Dedifferentiated amniotic fluid mesenchymal stem cell (primary cell): ENCODE measurements at regions not wholly inside any gene's neighbourhood (a gene's known extent, or its start where the extent isn't known, plus 50 kb on each side); places are given as distances from the start of the nearest gene placed in this dataset.

Experiments
- DNase-seq: peaks from one replicate; pipeline ENCODE4 v3.0.0-alpha.2; 2016; ENCODE audit errors: extremely low spot score

DNA sequence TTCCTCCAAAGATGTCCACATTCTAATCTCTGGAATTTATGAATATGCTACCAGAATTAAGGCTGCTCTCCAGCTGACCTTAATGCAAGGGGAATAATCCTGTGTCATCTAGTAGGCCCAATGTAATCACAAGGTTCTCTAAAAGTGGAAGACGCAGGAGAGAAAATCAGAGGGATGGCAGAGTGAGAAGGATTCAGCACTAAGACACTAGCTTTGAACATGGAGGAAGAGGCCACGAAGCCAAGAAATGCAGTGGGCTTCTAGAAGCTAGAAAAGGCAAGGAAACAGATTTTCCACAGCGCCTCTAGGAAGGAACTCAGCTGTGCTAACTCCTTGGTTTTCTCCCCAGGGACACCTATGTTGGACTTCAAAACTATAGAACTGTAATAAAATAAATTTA lies 240.7 kb upstream of the TRAM1L1 start:
- no peak for DNase-seq

- DNase-seq, result no peak
These were observed 242.1 kb upstream of the TRAM1L1 start for GRCh38 chr4:117327491-117327890.

DNA sequence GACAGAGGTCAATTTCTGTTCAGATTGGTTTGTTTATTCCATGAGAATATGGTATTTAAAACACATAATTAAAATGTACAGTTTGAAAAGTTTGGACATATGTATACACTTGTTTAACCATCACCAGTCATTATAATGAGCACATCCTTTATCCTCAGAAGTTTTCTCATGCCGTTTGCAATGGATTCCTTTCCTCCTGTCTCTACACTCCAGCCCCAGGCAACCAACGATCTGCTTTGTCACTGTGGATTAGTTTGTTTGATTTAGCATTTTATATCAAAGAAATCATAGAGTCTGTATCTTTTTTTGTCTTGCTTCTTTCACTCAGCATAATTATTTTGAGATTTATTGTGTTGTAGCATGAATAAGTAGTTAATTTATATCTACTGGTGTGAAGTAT lies 243.0 kb upstream of the TRAM1L1 start:
- no peak for DNase-seq

DNA sequence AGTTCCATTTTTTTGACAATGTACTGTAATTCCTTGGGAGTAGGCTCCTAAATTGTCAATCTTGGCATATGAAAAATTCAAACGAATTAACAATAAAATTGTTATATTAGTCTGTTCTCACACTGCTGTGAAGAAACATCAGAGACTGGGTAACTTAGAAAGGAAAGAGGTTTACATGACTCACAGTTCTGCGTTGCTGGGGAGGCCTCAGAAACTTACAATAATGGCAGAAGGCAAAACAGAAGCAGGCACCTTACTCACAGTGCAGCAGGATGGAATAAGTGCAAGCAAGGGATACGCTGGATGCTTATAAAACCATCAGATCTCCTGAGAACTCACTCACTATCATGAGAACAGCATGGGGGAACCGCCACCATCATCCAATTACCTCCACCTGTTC lies 246.4 kb upstream of the TRAM1L1 start:
- DNase-seq, result no peak

DNA sequence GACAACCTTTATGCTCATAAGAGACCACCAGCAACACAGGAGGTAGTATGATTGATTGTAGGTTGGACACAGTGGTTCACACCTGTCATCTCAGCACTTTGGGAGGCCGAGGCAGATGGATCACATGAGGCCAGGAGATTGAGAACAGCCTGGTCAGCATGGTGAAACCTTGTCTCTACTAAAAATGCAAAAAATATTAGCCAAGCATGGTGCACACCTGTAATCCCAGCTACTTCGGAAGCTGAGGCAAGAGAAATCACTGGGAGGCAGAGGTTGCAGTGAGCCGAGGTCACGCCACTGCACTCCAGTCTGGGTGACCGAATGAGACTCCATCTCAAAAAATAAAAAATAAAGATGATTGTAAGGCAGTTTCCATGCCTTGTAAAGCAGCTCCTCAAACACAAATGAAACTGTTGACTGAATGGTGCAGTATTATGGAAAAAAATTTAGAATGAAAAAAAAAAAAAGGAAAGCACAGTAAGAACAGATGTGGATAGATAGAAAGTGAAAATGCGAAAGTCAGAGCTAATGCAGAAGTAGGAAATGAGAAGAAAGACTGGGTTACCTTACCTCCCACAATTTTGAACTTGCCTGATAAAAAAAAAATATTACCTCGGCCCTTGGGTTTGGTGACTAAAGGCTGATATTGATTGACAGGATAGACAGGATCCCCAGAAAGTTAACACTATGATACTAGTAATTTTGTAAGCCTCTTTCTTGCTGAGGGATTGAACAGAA lies 249.2 kb upstream of the TRAM1L1 start:
- no peak for DNase-seq

GRCh38 chr4:117357437-117357836 lies 272.1 kb upstream of the TRAM1L1 start:
- no peak for DNase-seq

DNA sequence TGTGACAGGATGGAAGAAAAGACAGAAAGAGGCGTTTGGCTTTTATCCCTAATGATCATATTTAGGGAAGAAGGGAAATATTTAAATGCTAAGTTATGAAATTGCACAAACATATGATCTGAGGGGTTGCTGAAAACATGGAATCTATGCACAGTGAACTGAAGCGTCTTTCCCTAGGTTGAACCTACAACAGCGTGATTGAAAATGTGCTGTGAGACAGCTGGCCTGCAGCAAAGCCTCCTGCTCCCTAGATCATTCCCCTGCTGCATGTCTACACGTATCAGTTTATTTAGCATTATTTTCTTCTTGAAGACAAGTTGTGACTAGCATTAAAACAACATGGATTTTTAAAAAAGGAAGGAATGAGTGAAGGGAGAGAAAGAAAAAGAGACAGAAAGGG lies 272.5 kb upstream of the TRAM1L1 start:
- DNase-seq, result no peak

- DNase-seq, result no peak
These were observed 285.7 kb upstream of the TRAM1L1 start for GRCh38 chr4:117370944-117371668.

DNA sequence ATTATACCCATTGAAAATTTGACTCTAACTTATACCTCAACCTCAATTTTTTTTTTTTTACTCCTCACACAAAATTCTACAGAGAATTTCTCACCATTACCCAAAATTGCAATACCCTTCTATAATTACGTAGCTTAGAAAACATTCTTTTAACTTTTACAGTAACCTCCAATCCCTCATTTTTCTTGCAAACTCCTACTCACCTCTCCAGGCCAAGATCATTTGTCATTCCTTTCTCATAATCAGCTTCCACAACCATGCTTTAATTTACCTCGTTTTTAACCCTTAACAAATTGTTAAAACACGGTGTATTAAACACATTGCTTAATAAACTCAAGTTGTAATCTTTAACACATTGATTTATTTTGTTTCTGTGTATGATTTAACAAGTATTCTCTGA lies 289.7 kb upstream of the TRAM1L1 start:
- DNase-seq, result no peak

DNA sequence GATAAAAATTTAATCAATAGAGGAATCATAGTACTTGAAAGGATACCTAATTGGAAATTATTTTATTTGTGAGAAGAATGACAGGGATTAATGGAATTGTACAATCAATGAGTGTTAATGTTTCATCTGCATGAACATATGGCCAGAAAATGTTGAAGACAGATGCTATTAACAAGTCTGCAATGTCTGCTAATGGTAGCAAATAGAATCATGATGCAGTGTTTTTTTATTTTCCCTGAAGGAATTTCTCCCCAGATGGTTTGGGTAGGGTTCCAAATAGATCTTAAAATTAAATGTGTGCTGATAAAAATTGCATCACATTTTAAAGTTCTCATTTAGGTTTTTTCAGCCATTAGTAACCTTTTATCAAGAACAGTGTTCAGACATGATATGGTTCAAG lies 291.3 kb upstream of the TRAM1L1 start:
- DNase-seq, result no peak

DNA sequence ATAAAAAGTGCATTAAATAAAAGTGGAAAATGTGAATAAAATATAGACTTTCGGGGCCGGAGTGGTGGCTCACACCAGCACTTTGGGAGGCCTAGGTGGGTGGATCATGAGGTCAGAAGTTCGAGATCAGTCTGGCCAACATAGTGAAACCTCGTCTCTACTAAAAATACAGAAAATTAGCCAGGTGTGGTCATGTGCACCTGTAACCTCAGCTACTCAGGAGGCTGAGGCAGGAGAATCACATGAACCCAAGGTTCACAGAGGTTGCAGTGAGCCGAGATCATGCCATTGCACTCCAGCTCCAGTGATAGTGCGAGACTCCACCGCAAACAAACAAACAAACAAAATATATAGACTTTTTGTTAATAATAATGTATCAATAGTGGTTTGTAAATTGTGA lies 293.6 kb upstream of the TRAM1L1 start:
- no peak for DNase-seq

- no peak for DNase-seq
These were observed 298.1 kb upstream of the TRAM1L1 start for GRCh38 chr4:117383468-117383867.

GRCh38 chr4:117385526-117385925 lies 300.1 kb upstream of the TRAM1L1 start:
- no peak for DNase-seq

- DNase-seq, result no peak
These were observed 301.7 kb upstream of the TRAM1L1 start for GRCh38 chr4:117387072-117387471.

DNA sequence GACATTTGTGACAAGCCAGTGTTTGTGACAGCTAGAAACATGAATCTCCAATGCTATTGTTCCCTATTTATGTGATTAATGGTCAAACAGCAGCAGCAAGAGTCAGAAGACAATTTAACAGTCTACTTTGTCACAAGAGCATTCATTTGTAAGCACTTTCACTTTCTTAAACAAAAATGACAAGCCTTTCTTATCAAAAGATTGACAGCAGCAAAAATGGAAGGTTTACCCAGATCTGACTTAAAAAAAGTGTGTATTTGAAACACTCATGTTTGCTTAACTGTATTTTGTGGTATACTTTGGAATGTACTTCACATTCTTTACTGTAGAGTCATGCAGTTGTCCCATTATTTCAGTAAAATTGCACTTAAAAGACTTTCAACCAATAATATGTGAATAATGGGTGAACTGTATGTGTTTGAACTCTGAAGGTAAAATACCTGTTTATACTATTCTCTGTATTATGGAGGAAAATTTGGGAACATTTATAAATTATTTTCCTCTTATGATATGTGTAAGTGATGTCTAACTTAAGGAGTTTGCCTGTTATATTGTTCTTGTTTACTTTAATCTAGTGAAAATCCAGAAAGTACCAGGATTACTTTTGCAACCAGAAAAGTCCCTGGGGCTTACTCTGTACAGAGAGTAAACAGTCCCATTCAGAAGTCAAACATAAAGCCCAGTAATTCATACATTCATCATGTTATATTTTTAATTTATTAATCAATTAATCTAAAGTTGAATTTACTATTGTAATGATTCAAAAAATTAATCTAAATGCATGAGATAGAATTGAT lies 314.9 kb upstream of the TRAM1L1 start:
- peak; percentile 79 for DNase-seq

GRCh38 chr4:117412661-117413060 lies 327.3 kb upstream of the TRAM1L1 start:
- DNase-seq, result no peak

GRCh38 chr4:117417856-117418255 lies 332.5 kb upstream of the TRAM1L1 start:
- DNase-seq, result no peak

DNA sequence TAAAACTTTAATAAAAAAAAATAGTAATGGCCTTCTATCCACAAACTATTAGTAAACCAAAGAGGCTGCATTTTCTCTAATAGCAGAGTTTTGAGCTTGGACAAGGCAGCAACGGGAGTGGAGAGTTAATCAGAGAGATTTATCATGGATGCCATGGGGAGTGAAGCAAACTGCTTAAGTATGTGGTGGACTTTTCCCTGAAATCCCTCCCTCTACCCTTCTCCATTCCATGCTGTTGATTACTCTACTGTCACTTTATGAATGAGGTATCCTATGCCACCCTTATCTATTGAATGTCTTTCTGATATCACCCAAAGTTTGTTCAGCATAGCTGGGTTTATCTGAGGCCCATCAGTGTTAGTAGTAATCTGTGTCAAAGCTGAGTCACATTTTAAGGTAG lies 335.6 kb upstream of the TRAM1L1 start:
- DNase-seq, result no peak

DNA sequence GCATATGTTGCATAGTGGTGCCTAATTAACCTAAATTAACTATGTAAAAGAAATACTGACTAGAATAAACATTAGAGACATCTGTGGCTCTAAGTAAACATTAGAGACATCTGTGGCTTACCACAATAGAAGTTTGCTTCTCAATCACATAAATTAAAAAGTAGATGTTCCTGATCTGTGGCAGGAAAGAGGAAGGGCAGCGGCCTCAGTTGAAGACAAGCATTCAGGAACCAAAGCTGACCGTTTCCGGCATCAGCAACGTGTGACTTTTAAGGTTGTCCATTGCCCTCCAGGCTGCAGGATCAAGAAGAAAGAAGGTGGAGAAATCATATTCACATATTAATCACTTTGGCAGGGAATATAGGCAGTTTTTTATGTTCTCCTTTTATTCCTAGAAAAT lies 336.3 kb upstream of the TRAM1L1 start:
- DNase-seq, result no peak

- no peak for DNase-seq
These were observed 336.9 kb upstream of the TRAM1L1 start for GRCh38 chr4:117422297-117422696.

GRCh38 chr4:117425636-117426035 lies 340.3 kb upstream of the TRAM1L1 start:
- DNase-seq, result no peak

DNA sequence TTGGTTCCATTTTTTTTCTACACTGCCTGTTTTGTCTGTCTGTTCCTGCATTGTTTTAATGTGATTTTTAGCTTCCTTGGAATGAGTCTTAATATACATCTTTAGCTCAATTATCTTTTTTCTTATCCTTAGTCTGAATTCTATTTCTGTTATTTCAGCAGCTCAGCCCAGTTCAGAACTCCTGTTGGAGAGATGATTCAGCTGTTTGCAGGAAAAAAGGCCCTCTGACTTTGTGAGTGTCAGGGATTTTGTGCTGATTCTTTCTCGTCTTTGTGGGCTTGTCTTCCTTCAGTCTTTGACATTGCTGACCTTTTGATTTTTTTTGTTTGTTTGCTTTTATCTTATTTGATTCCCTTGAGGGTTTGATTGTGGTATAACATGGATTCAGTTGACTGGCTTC lies 343.2 kb upstream of the TRAM1L1 start:
- no peak for DNase-seq

GRCh38 chr4:117429061-117429460 lies 343.7 kb upstream of the TRAM1L1 start:
- DNase-seq, result no peak
